Urothelium cell line (cell line): ENCODE measurements at regions not wholly inside any gene's neighbourhood (a gene's known extent, or its start where the extent isn't known, plus 50 kb on each side); places are given as distances from the start of the nearest gene placed in this dataset.
"Not testable (repeated sequence)": the region's sequence is repeated elsewhere in the genome, so short reads cannot be mapped to it uniquely, and the experiment has no call there.

Experiments
- DNase-seq: peaks from one replicate; pipeline ENCODE4 v3.0.0; 2011; ENCODE audit warnings: low spot score, mixed read lengths
- FAIRE-seq: peaks from 2 replicates; lab custom pipeline; 2011; peaks lifted over from hg19 to GRCh38; lab: Jason Lieb, UNC

- not testable (repeated sequence) for DNase-seq
- FAIRE-seq, result peak; percentile 99
Observed at GRCh38 chr22:15583007-15583406, 55.0 kb downstream of the OR11H1 start.

GRCh38 chr22:15602199-15602598, 74.2 kb downstream of the OR11H1 start:
- DNase-seq, FAIRE-seq: not testable (repeated sequence)

- not testable (repeated sequence) for DNase-seq, FAIRE-seq
Observed at GRCh38 chr22:15603111-15603510, 75.1 kb downstream of the OR11H1 start.

GRCh38 chr22:15604176-15604575, 76.2 kb downstream of the OR11H1 start:
- FAIRE-seq, DNase-seq: not testable (repeated sequence)

- DNase-seq, result not testable (repeated sequence)
- FAIRE-seq, result peak; percentile 13
Observed at GRCh38 chr22:15604679-15605078, 76.7 kb downstream of the OR11H1 start.

- DNase-seq, FAIRE-seq: not testable (repeated sequence)
Observed at GRCh38 chr22:15612906-15613305, 76.9 kb upstream of the POTEH start.

GRCh38 chr22:15615136-15615535, 74.7 kb upstream of the POTEH start:
- DNase-seq, FAIRE-seq: not testable (repeated sequence)

- DNase-seq, FAIRE-seq: not testable (repeated sequence)
Observed at GRCh38 chr22:15628224-15628623, 61.6 kb upstream of the POTEH start.

- not testable (repeated sequence) for FAIRE-seq, DNase-seq
Observed at GRCh38 chr22:15636765-15637164, 53.1 kb upstream of the POTEH start.

GRCh38 chr22:15637471-15637870, 52.4 kb upstream of the POTEH start:
- FAIRE-seq, DNase-seq: not testable (repeated sequence)

GRCh38 chr22:15637886-15638285, 51.9 kb upstream of the POTEH start:
- FAIRE-seq, DNase-seq: not testable (repeated sequence)
